Body of pancreas (tissue), 4 donors: ENCODE measurements at regions not wholly inside any gene's neighbourhood (a gene's known extent, or its start where the extent isn't known, plus 50 kb on each side); places are given as distances from the start of the nearest gene placed in this dataset.

Experiments
- POLR2A ChIP-seq, 3 donors: fragments of 450-650 bp; IDR thresholded peaks; one replicate each; pipeline ENCODE4 v1.6.1; 2016; ENCODE audit warnings: antibody characterized with exemption in 3 of 3, mild to moderate bottlenecking in 2 of 3
- TF ChIP-seq, protein P1 (sequence below), 7 experiments: fragments of 450-650 bp in 4 of 7; fragments of 200-600 bp in 3 of 7; sonication (generic) in 3 of 7; IDR thresholded peaks; one replicate each; pipeline ENCODE4 v1.5.1; 2016 to 2019; ENCODE audit warnings: antibody characterized with exemption in 7 of 7

DNA sequence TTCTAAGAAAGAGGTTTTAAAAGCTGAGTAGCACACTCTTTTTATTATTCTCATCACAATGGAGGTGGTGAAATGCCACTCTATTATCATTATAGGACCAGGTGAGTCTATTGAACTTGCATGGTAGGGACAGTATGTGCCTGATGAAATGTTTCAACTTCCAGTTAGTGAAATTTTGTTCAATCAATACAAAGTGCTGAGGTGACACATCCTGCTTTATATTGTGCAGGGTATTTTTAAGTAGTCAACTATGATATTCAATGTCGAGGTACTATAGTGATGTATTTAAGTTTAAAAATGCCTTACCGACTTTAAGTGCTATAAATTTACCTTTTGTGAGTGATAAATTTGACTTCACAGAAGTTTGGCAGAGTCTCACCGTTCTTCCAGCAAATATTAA, 284.7 kb upstream of the BRINP3 start:
- TF ChIP-seq, protein P1, sequence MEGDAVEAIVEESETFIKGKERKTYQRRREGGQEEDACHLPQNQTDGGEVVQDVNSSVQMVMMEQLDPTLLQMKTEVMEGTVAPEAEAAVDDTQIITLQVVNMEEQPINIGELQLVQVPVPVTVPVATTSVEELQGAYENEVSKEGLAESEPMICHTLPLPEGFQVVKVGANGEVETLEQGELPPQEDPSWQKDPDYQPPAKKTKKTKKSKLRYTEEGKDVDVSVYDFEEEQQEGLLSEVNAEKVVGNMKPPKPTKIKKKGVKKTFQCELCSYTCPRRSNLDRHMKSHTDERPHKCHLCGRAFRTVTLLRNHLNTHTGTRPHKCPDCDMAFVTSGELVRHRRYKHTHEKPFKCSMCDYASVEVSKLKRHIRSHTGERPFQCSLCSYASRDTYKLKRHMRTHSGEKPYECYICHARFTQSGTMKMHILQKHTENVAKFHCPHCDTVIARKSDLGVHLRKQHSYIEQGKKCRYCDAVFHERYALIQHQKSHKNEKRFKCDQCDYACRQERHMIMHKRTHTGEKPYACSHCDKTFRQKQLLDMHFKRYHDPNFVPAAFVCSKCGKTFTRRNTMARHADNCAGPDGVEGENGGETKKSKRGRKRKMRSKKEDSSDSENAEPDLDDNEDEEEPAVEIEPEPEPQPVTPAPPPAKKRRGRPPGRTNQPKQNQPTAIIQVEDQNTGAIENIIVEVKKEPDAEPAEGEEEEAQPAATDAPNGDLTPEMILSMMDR (IDR thresholded peaks at IDR 0.05): no peak
- no peak for TF ChIP-seq POLR2A (IDR thresholded peaks at IDR 0.05)
